Lung (tissue), 11 donors: ENCODE measurements at regions not wholly inside any gene's neighbourhood (a gene's known extent, or its start where the extent isn't known, plus 50 kb on each side); places are given as distances from the start of the nearest gene placed in this dataset.

Source experiments
- ATAC-seq: fragments of 200-7000 bp; cut with Tn5 transposase; one replicate; pipeline ENCODE4 v1.9.1; 2020; ENCODE audit warnings: moderate number of reproducible peaks; ENCODE audit not compliant: insufficient read depth, low FRiP score
- DNase-seq, 3 donors: peaks; one replicate each; pipeline ENCODE4 v3.0.0-alpha.2; 2013 to 2017
- H3K27ac ChIP-seq, 2 donors: one replicate each; pipeline ENCODE4 v1.5.1; 2013; ENCODE audit warnings: mild to moderate bottlenecking in 2 of 2, moderate library complexity in 2 of 2, control low read depth in 1 of 2, inconsistent platforms in 1 of 2, low read depth in 1 of 2, low read length in 1 of 2
- H3K27me3 ChIP-seq, 3 donors: one replicate each; pipeline ENCODE4 v1.5.1; 2013; ENCODE audit warnings: low read length in 2 of 3; ENCODE audit not compliant: control insufficient read depth in 3 of 3, insufficient read depth in 3 of 3
- H3K36me3 ChIP-seq, 4 donors: one replicate each; pipeline ENCODE4 v1.5.1; 2013; ENCODE audit warnings: low read length in 4 of 4, mild to moderate bottlenecking in 1 of 4, moderate library complexity in 1 of 4; ENCODE audit not compliant: control insufficient read depth in 4 of 4, insufficient read depth in 4 of 4
- H3K4me1 ChIP-seq, 5 donors: one replicate each; pipeline ENCODE4 v1.5.1; 2013; ENCODE audit warnings: low read length in 5 of 5, mild to moderate bottlenecking in 2 of 5, moderate library complexity in 1 of 5; ENCODE audit not compliant: control insufficient read depth in 5 of 5, insufficient read depth in 5 of 5
- H3K4me3 ChIP-seq: one replicate; pipeline ENCODE4 v1.5.1; 2013; ENCODE audit warnings: mild to moderate bottlenecking, control low read depth, moderate library complexity
- H3K9ac ChIP-seq, 2 donors: one replicate each; pipeline ENCODE4 v1.5.1; 2013; ENCODE audit warnings: low read length in 2 of 2, control low read depth in 1 of 2; ENCODE audit not compliant: insufficient read depth in 1 of 2
- H3K9me3 ChIP-seq, 4 donors: one replicate each; pipeline ENCODE4 v1.5.1; 2013; ENCODE audit warnings: low read length in 3 of 4, mild to moderate bottlenecking in 1 of 4, moderate library complexity in 1 of 4; ENCODE audit not compliant: control insufficient read depth in 4 of 4, insufficient read depth in 3 of 4
- WGBS, 2 donors: extraction: QIAGEN DNeasy Blood & Tissue Kit; methylation state at CpG; one replicate each; pipeline ENCODE4 v1.1.7; 2013; 5-methylcytosine and 5-hydroxymethylcytosine counted together
- TF ChIP-seq, protein P1 (sequence below): IDR thresholded peaks from 2 replicates; pipeline ENCODE4 v1.5.1; 2012; ENCODE audit warnings: mild to moderate bottlenecking; ENCODE audit errors: control extremely low read depth, extremely low read depth
- donor health status: control.
- donor health status: control.
- donor health status: Bipolar disorder and iron deficiency.
- donor health status: healthy.
- donor health status: DM: yes; HTN: yes; CAD: no.

DNA sequence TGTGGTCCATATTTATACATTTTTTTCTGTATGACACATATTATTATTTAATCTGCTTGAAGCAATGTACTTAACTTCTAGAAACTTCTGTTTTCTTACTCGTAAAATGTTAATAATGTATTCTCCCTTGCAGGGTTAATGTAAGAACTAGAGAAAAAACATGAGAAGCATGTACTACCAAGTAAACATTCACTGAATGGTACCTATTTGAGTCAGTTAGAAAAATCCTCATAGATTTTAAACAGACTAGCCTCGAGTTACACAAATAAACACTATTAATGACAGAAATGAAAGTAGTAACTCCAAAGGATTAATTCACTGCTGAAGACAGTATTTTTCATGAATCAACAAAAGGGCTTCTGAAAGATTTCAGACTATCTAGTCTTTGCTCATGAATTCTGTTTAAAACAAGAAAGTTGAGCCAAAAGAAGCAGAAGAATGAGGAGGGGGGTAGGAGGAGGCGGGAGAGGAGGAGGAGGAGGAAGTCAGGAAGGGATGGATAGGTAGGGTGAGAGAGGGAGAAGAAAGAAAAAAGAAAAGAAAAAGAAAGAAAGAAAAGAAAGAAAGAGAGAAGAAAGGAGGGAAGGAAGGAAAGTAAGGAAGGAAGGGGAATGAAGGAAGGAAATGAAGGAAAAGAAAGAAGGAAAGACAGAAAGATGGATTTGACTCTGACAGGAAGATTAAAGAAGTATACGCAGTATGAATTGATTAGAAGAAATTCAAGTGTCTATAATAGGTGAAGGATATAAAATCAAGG lies 68.2 kb upstream of the CCDC91 start:
- 81 to 86% methylated on average over 4 of the region's 4 CpGs for WGBS, 2 donors
- no peaks in the 10 kb centered on the region for H3K36me3 ChIP-seq
- no peaks in the 10 kb centered on the region for H3K27me3 ChIP-seq
- no peak overlapping the region for H3K27ac ChIP-seq
- TF ChIP-seq, protein P1, sequence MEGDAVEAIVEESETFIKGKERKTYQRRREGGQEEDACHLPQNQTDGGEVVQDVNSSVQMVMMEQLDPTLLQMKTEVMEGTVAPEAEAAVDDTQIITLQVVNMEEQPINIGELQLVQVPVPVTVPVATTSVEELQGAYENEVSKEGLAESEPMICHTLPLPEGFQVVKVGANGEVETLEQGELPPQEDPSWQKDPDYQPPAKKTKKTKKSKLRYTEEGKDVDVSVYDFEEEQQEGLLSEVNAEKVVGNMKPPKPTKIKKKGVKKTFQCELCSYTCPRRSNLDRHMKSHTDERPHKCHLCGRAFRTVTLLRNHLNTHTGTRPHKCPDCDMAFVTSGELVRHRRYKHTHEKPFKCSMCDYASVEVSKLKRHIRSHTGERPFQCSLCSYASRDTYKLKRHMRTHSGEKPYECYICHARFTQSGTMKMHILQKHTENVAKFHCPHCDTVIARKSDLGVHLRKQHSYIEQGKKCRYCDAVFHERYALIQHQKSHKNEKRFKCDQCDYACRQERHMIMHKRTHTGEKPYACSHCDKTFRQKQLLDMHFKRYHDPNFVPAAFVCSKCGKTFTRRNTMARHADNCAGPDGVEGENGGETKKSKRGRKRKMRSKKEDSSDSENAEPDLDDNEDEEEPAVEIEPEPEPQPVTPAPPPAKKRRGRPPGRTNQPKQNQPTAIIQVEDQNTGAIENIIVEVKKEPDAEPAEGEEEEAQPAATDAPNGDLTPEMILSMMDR, result no peak
- DNase-seq (no peak), ATAC-seq (no peak)
- no peaks in the 10 kb centered on the region for H3K4me1 ChIP-seq
- no peak overlapping the region for H3K4me3 ChIP-seq
- no peaks in the 10 kb centered on the region for H3K9me3 ChIP-seq
- H3K9ac ChIP-seq, result no peak overlapping the region

DNA sequence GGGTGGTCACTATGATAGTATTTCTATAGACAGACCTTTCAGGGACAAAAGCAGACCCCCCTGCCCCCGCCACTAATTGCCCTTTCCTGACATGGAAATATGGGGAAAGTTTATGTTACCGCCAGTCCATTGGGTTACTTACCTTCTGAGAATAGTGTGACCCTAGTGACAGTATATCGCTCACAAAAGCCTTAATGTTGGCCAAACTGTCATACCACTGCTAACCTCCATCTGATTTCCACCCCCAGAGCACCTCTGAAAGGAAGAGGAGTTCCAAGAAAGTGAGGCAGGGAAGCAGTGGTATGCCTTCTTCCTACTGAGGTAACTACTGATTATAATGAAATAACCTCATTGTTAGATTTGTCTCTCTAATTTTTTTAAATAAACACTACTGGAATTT lies 67.5 kb upstream of the CCDC91 start:
- no peak for DNase-seq

DNA sequence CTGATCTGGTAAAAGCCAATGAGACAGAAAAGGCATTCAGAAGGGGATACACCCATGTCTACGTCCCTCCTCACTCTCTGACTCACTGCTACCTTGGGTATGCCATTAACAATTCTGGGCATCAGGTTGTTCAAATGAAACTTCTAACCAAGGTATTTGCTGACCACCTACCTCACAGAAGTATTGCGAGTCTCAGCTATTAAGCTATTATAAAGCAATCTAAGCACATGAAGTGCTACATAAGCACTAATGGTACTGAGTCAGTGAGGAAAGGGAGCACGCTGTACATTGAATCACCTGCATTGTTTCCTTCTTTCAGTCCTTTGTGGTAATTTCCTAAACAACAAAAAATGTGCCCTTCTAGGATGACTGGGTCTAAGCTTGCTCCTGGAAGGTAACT lies 62.8 kb upstream of the CCDC91 start:
- DNase-seq (no peak), ATAC-seq (no peak)
- Histone ChIP-seq H3K4me3 (no peak overlapping the region), H3K27ac (no peak overlapping the region), H3K4me1 (no peaks in the 10 kb centered on the region), H3K9me3 (no peaks in the 10 kb centered on the region), H3K9ac (no peak overlapping the region), H3K27me3 (no peaks in the 10 kb centered on the region), H3K36me3 (no peaks in the 10 kb centered on the region)
- 90 to 92% methylated on average over 3 of the region's 3 CpGs for WGBS, 2 donors
- TF ChIP-seq, protein P1, result no peak

More for the DNA sequence above, 67.5 kb upstream of the CCDC91 start:
- 89 to 91% methylated on average over 3 of the region's 3 CpGs for WGBS, 2 donors
- no peak for ATAC-seq
- Histone ChIP-seq H3K9me3 (no peaks in the 10 kb centered on the region), H3K27me3 (no peaks in the 10 kb centered on the region), H3K36me3 (no peaks in the 10 kb centered on the region), H3K9ac (no peak overlapping the region), H3K4me3 (no peak overlapping the region), H3K4me1 (no peaks in the 10 kb centered on the region), H3K27ac (no peak overlapping the region)
- TF ChIP-seq, protein P1, result no peak

DNA sequence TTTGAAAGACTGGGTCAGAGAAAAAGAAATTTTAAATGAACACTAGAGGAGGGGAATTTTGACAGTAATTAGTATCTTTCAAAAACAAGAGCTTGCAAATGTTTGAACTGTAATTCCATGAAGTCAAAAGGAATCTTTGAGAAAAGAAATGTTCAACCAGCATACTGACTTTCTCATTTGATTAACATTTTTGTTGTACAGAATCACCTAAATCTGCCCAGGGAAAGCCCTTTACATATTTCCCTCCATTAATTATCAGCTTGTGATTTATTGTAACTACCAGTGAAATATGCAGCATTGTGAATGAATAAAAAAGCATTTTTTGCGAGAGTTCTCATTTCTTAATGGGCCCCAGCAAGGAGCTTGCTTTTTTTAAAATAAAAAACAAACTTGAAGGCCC lies 61.2 kb upstream of the CCDC91 start:
- WGBS, 2 donors, result 97 to 98% methylated on average over 1 of the region's 1 CpG
- no peak for ATAC-seq
- Histone ChIP-seq H3K9me3 (no peaks in the 10 kb centered on the region), H3K36me3 (no peaks in the 10 kb centered on the region), H3K4me1 (no peaks in the 10 kb centered on the region), H3K9ac (no peak overlapping the region), H3K27ac (no peak overlapping the region), H3K27me3 (no peaks in the 10 kb centered on the region), H3K4me3 (no peak overlapping the region)
- no peak for DNase-seq
- TF ChIP-seq, protein P1, result no peak
